SH-SY5Y (cell line): ENCODE measurements at regions not wholly inside any gene's neighbourhood (a gene's known extent, or its start where the extent isn't known, plus 50 kb on each side); places are given as distances from the start of the nearest gene placed in this dataset.

Source experiments
- GATA2 ChIP-seq: IDR thresholded peaks from 2 replicates; pipeline ENCODE4 v1.6.1; 2011; ENCODE audit warnings: mild to moderate bottlenecking, low read depth, low read length
- GATA3 ChIP-seq: IDR thresholded peaks from 2 replicates; pipeline ENCODE4 v1.6.1; 2011; ENCODE audit warnings: low read depth, mild to moderate bottlenecking, low read length, moderate library complexity

DNA sequence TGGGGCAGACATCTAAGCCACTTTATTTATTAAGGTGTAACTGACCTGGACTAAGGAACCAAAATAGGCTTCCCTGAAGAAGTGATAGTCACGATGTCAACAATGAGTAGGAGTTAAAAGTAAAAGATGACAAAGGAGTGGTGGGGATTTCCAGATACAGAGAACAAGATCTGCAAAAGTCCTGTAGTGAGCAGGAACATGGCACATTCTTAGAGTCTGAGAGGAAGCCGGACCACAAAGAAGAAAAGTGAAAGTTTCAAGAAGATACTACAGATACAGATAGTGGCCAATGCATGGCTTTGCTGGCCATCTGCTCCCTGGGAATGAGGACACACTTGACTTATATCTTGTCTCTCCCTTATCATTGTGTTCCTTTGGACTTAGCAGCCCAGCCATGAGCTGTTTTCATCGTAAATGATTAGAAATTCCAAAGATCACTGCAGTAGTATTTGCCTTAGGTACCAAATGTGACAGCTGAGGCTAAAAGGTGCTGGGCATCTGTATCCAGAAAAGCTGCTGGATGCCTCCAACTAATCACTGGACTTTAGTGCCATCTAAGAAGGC, 302.4 kb upstream of the NR5A2 start:
- TF ChIP-seq GATA2 (no peak), GATA3 (no peak)

- TF ChIP-seq GATA2 (no peak), GATA3 (no peak)
These were observed 299.8 kb upstream of the NR5A2 start for GRCh38 chr1:199727682-199728081.

DNA sequence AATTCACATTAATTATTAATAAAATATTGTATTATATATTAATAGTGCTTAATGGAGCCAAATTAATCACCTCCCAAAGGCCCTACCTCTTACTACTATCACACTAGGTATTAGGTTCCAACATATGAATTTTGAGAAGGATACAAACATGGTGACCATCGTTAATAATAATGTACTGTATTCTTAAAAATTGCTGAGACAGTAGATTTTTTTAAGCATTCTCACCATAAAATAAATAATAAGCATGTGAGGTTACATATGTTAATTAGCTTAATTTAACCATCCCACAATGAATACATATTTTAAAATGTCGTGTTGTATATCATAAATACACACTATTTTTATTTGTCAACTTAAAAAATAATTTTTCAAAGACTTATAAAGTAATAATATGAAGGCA, 299.2 kb upstream of the NR5A2 start:
- TF ChIP-seq GATA2: no peak
- no peak for TF ChIP-seq GATA3

DNA sequence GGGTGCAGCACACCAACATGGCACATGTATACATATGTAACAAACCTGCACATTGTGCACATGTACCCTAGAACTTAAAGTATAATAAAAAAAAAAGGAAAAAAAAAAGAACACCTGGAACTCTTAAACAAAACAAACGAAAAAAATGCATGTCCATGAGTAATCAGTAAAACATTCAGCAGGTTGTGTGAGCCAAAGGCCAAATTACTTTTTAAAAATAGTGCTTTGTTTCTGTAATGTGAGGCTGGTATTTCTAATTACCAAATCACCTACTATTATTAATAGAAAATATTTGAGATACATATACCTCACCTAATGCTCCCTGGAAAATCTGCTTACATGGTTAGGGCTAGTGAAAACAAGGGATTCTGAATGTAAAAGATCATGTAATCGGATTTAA, 294.4 kb upstream of the NR5A2 start:
- TF ChIP-seq GATA3: no peak
- TF ChIP-seq GATA2: no peak

- TF ChIP-seq GATA2 (no peak), GATA3 (no peak)
These were observed 293.3 kb upstream of the NR5A2 start for GRCh38 chr1:199734186-199734585.

- TF ChIP-seq GATA3: no peak
- TF ChIP-seq GATA2: no peak
These were observed 291.9 kb upstream of the NR5A2 start for GRCh38 chr1:199735660-199736059.

- TF ChIP-seq GATA3: no peak
- TF ChIP-seq GATA2: no peak
These were observed 290.9 kb upstream of the NR5A2 start for GRCh38 chr1:199736646-199737045.

DNA sequence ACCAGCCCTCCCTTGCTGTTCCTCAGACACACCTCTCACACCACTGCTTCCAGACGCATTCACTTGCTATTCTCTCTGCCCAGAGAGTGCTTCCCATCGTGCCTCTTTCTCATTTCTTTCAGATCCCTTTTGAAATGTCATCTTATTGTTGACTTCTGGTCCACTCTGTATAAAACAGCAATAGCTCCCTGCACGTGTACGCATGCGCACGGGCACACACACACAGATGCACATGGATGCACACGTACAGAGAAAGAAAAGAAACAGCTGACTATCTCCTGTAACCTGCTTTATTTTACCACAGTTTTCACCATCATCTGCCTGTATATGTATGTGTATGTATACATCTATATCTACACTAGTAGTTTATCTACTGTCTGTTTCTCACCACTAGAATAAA, 285.9 kb upstream of the NR5A2 start:
- no peak for TF ChIP-seq GATA3
- TF ChIP-seq GATA2: no peak

DNA sequence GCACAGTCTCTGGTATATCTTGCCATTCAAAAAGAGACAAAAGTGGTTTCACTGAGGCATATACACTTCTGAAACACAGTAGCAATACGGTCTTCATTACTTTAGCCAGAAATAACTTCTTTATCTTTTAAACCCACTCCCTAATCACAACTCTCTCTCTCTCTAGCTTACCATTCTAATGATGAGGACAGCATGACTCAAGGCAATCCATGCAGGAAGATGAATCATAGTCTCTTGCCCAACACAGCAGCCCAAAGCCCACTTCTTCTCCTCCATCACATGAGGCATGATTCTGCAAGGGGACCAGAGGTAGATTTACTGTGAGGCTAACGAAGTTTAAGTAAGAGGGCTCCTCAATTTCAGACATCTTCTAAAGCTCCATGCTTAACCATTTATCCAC, 285.0 kb upstream of the NR5A2 start:
- TF ChIP-seq GATA2 (no peak), GATA3 (no peak)

GRCh38 chr1:199743227-199743626, 284.3 kb upstream of the NR5A2 start:
- no peak for TF ChIP-seq GATA2
- TF ChIP-seq GATA3: no peak

GRCh38 chr1:199746666-199747384, 280.7 kb upstream of the NR5A2 start:
- TF ChIP-seq GATA2 (no peak), GATA3 (no peak)

- TF ChIP-seq GATA2 (no peak), GATA3 (no peak)
These were observed 279.5 kb upstream of the NR5A2 start for GRCh38 chr1:199747984-199748383.

DNA sequence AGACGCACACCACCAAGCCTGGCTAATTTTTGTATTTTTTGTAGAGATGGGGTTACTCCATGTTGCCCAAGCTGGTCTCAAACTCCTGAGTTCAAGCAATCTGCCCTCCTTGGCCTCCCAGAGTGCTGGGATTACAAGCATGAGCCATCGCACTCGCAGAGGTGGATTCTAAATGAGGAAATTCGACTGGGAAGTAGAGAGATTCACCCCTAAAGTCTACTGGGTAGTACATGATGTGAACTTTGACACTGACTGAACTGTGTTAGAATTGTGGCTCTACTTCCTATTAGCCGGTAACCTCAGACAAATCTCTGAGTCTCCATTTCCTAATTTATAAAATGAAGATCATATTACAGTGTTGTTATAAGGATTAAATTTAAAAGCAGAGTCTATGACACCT, 276.0 kb upstream of the NR5A2 start:
- no peak for TF ChIP-seq GATA2
- TF ChIP-seq GATA3: no peak

GRCh38 chr1:199751962-199752687, 275.4 kb upstream of the NR5A2 start:
- no peak for TF ChIP-seq GATA2
- no peak for TF ChIP-seq GATA3

GRCh38 chr1:199752688-199753027, 274.9 kb upstream of the NR5A2 start:
- TF ChIP-seq GATA2: no peak
- TF ChIP-seq GATA3: no peak
